Stomach (tissue), 8 donors: ENCODE measurements at regions not wholly inside any gene's neighbourhood (a gene's known extent, or its start where the extent isn't known, plus 50 kb on each side); places are given as distances from the start of the nearest gene placed in this dataset.

Source experiments
- DNase-seq, 2 donors: peaks; one replicate each; pipeline versions ENCODE4 v3.0.0 to v3.0.0-alpha.2; 2013 to 2019
- H3K27ac ChIP-seq, 5 donors: fragments of 200-600 bp in 4 of 5; sonication (generic) in 4 of 5; one replicate each; pipeline ENCODE4 v1.5.1; 2013 to 2019; ENCODE audit warnings: mild to moderate bottlenecking in 1 of 5, moderate library complexity in 1 of 5
- H3K27me3 ChIP-seq, 3 donors: fragments of 200-600 bp; sonication (generic); one replicate each; pipeline ENCODE4 v1.5.1; 2017 to 2019; ENCODE audit warnings: mixed run types in 1 of 3
- H3K36me3 ChIP-seq, 4 donors: fragments of 200-600 bp; sonication (generic); 1 replicate in 3 of 4; 2 replicates in 1 of 4; pipeline ENCODE4 v1.5.1; 2016 to 2019
- H3K4me1 ChIP-seq, 4 donors: fragments of 200-600 bp; sonication (generic); one replicate each; pipeline ENCODE4 v1.5.1; 2016 to 2019
- H3K4me3 ChIP-seq, 4 donors: fragments of 200-600 bp; sonication (generic) in 3 of 4; one replicate each; pipeline ENCODE4 v1.5.1; 2016 to 2019; ENCODE audit warnings: mild to moderate bottlenecking in 1 of 4
- H3K9me3 ChIP-seq, 4 donors: fragments of 200-600 bp; sonication (generic); one replicate each; pipeline ENCODE4 v1.5.1; 2016 to 2019
- EP300 ChIP-seq: sonication (generic); formaldehyde crosslinking; IDR thresholded peaks from one replicate; pipeline ENCODE4 v1.6.1; 2017; ENCODE audit warnings: antibody characterized with exemption
- POLR2A ChIP-seq, 4 donors: fragments of 450-650 bp; IDR thresholded peaks; one replicate each; pipeline ENCODE4 v1.6.1; 2016; ENCODE audit warnings: antibody characterized with exemption in 4 of 4, control low read depth in 2 of 4, mild to moderate bottlenecking in 1 of 4, moderate library complexity in 1 of 4
- POLR2AphosphoS5 ChIP-seq, 3 donors: sonication (generic); formaldehyde crosslinking; IDR thresholded peaks; one replicate each; pipeline ENCODE4 v1.6.1; 2016; ENCODE audit warnings: antibody characterized with exemption in 3 of 3
- WGBS, 5 donors: extraction: QIAGEN DNeasy Blood & Tissue Kit in 3 of 5; methylation state at CpG; one replicate each; pipeline versions ENCODE4 v1.1.5 to v1.1.7; 2013 to 2018; 5-methylcytosine and 5-hydroxymethylcytosine counted together
- intact Hi-C: fragments of 100-400 bp; cut with DNase I; formaldehyde crosslinking; loops from one replicate; pipeline ENCODE4 v1.15.1; 2023; ENCODE audit warnings: low total_unique reads
- TF ChIP-seq, protein P1 (sequence below), 7 experiments: fragments of 450-650 bp in 4 of 7; fragments of 200-600 bp in 3 of 7; sonication (generic) in 3 of 7; IDR thresholded peaks; one replicate each; pipeline ENCODE4 v1.5.1; 2016 to 2019; ENCODE audit warnings: antibody characterized with exemption in 7 of 7, control low read depth in 2 of 7, mild to moderate bottlenecking in 1 of 7
- donor health status: healthy with polysubstance abuse.
- donor health status: Bipolar disorder and iron deficiency.
- donor health status: healthy.

GRCh38 chr4:149955780-149956390 lies 122.4 kb upstream of the DCLK2 start:
- DNase-seq, result no peak
- Histone ChIP-seq H3K27ac (no peak overlapping the region), H3K27me3 (no peaks in the 10 kb centered on the region), H3K4me1 (no peaks in the 10 kb centered on the region), H3K9me3 (no peaks in the 10 kb centered on the region), H3K4me3 (no peak overlapping the region), H3K36me3 (no peaks in the 10 kb centered on the region)
- intact Hi-C loops, result no loop called here
- TF ChIP-seq, protein P1, sequence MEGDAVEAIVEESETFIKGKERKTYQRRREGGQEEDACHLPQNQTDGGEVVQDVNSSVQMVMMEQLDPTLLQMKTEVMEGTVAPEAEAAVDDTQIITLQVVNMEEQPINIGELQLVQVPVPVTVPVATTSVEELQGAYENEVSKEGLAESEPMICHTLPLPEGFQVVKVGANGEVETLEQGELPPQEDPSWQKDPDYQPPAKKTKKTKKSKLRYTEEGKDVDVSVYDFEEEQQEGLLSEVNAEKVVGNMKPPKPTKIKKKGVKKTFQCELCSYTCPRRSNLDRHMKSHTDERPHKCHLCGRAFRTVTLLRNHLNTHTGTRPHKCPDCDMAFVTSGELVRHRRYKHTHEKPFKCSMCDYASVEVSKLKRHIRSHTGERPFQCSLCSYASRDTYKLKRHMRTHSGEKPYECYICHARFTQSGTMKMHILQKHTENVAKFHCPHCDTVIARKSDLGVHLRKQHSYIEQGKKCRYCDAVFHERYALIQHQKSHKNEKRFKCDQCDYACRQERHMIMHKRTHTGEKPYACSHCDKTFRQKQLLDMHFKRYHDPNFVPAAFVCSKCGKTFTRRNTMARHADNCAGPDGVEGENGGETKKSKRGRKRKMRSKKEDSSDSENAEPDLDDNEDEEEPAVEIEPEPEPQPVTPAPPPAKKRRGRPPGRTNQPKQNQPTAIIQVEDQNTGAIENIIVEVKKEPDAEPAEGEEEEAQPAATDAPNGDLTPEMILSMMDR (IDR thresholded peaks at IDR 0.05), result no peak
- TF ChIP-seq POLR2A (IDR thresholded peaks at IDR 0.05) (no peak), POLR2AphosphoS5 (IDR thresholded peaks at IDR 0.05) (no peak), EP300 (no peak)
- WGBS, 5 donors, result 53 to 64% (median 63%) methylated on average over 2 of the region's 2 CpGs

GRCh38 chr4:149956678-149957077 lies 121.6 kb upstream of the DCLK2 start:
- Histone ChIP-seq H3K4me3 (no peak overlapping the region), H3K9me3 (no peaks in the 10 kb centered on the region), H3K4me1 (no peaks in the 10 kb centered on the region), H3K27me3 (no peaks in the 10 kb centered on the region), H3K36me3 (no peaks in the 10 kb centered on the region), H3K27ac (no peak overlapping the region)
- TF ChIP-seq EP300 (no peak), POLR2A (IDR thresholded peaks at IDR 0.05) (no peak), POLR2AphosphoS5 (IDR thresholded peaks at IDR 0.05) (no peak)
- TF ChIP-seq, protein P1 (IDR thresholded peaks at IDR 0.05), result no peak
- 86 to 96% (median 90%) methylated on average over 3 of the region's 3 CpGs for WGBS, 5 donors
- DNase-seq, result no peak
- intact Hi-C loops, result no loop called here

DNA sequence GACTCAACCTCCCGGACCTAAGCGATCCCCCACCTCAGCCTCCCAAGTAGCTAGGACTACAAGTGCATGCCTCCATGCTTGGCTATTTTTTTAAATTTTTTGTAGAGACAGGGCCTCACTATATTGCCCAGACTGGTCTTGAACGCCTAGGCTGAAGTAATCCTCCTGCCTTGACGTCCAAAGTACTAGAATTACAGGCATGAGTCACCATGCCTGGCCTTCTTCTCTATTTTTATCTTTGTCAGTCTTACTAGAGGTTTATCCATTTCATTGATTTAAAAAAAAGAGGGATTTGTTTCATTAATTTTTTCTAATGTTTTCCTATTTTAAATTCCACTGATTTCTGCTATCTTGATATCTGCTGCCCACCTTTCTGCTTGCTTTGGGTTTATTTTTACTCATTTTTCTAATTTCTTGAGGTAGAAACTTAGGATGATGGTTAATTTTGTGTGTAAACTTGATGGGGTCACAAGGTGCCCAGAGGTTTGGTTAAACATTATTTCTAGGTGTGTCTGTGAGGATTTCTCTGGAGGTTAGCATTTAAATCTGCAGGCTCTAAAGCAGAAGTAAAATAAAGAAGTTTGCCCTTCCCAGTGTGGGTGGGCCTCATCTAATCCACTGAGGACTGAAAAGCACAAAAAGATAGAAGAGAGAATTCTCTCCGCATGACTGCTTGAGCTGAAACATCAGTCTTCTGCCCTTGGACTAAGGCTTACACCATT lies 116.2 kb upstream of the DCLK2 start:
- DNase-seq, result no peak
- no peaks in the 10 kb centered on the region for H3K27me3 ChIP-seq
- no peak overlapping the region for H3K27ac ChIP-seq
- no peaks in the 10 kb centered on the region for H3K9me3 ChIP-seq
- WGBS, 5 donors, result 67 to 73% (median 71%) methylated on average over 5 of the region's 5 CpGs
- H3K4me3 ChIP-seq, result no peak overlapping the region
- H3K36me3 ChIP-seq, result no peaks in the 10 kb centered on the region
- H3K4me1 ChIP-seq, result no peaks in the 10 kb centered on the region
- intact Hi-C loops, result no loop called here
- no peak for TF ChIP-seq POLR2AphosphoS5 (IDR thresholded peaks at IDR 0.05)
- TF ChIP-seq, protein P1 (IDR thresholded peaks at IDR 0.05), result no peak
- no peak for TF ChIP-seq POLR2A (IDR thresholded peaks at IDR 0.05)

- WGBS, 5 donors, result 78 to 89% (median 85%) methylated on average over 8 of the region's 8 CpGs
- H3K4me1 ChIP-seq, result no peaks in the 10 kb centered on the region
- intact Hi-C loops, result no loop called here
- H3K27ac ChIP-seq, result no peak overlapping the region
- H3K27me3 ChIP-seq, result peaks cover 0 to under 1% (median 0%) of the 10 kb centered on the region in 3 donors
- H3K4me3 ChIP-seq, result no peak overlapping the region
- H3K36me3 ChIP-seq, result no peaks in the 10 kb centered on the region
- DNase-seq, result no peak
- TF ChIP-seq POLR2A (IDR thresholded peaks at IDR 0.05) (no peak), POLR2AphosphoS5 (IDR thresholded peaks at IDR 0.05) (no peak), EP300 (no peak)
- TF ChIP-seq, protein P1 (IDR thresholded peaks at IDR 0.05), result no peak
- H3K9me3 ChIP-seq, result no peaks in the 10 kb centered on the region
Observed at GRCh38 chr4:149964001-149964796, 114.0 kb upstream of the DCLK2 start.
